HCT116 (cell line): ENCODE measurements at regions not wholly inside any gene's neighbourhood (a gene's known extent, or its start where the extent isn't known, plus 50 kb on each side); places are given as distances from the start of the nearest gene placed in this dataset.

Experiments
- ATAC-seq: fragments of 200-7000 bp; cut with Tn5 transposase; 2 replicates; pipeline ENCODE4 v1.9.1; 2020; ENCODE audit warnings: mild to moderate bottlenecking, moderate library complexity
- BruUV-seq: library from RNA; stranded (reverse); fragments of 400-500 nt; replicated peaks from 2 replicates; lab custom pipeline; 2021; lab: Mats Ljungman, UMichigan
- CTCF ChIA-PET: fragments of 300-600 bp; sonication (Branson Sonifier 250); formaldehyde crosslinking; loops from one replicate; lab custom pipeline; 2021; ENCODE audit warnings: antibody characterized with exemption; lab: Charles Lee
- POLR2A ChIA-PET: fragments of 300-600, 350-600 bp; sonication (Branson Sonifier 250); formaldehyde crosslinking; loops from one replicate; lab custom pipeline; 2021; ENCODE audit warnings: antibody characterized with exemption; lab: Charles Lee
- RAD21 ChIA-PET, 2 experiments: fragments of 300-600 bp; sonication (Branson Sonifier 250); formaldehyde crosslinking; loops; one replicate each; lab custom pipeline; 2023; ENCODE audit warnings: low total read pairs in 2 of 2; ENCODE audit not compliant: uncharacterized antibody in 2 of 2, unreplicated experiment in 2 of 2, low non-redundant PET in 1 of 2; lab: Charles Lee
- DNase-seq: peaks from one replicate; pipeline ENCODE4 v3.0.0-alpha.2; 2010; ENCODE audit warnings: low read depth, low spot score
- H2AFZ ChIP-seq: fragments of 200-600 bp; shearing (Covaris generic), sonication (generic); 2 replicates; pipeline ENCODE4 v1.6.1; 2017; ENCODE audit warnings: low read depth, mixed run types, mixed read lengths, antibody characterized with exemption, low read length; ENCODE audit not compliant: poor library complexity, severe bottlenecking
- H3K27ac ChIP-seq: 2 replicates; pipeline ENCODE4 v1.5.1; 2012; ENCODE audit warnings: low read depth, low read length
- H3K27me3 ChIP-seq: fragments of 200-600 bp; sonication (generic); 2 replicates; pipeline ENCODE4 v1.6.1; 2016; ENCODE audit warnings: mixed run types, low read length, mixed read lengths; ENCODE audit not compliant: insufficient read depth
- H3K36me3 ChIP-seq, 2 experiments: fragments of 200-500 bp in 1 of 2; fragments of 200-600 bp in 1 of 2; sonication (Bioruptor generic) in 1 of 2; sonication (generic) in 1 of 2; 2 replicates each; pipeline versions ENCODE4 v1.5.1 to v1.6.1; 2014 to 2016; ENCODE audit warnings: low read length in 2 of 2, inconsistent platforms in 1 of 2, mixed read lengths in 1 of 2, mixed run types in 1 of 2; ENCODE audit not compliant: insufficient read depth in 2 of 2, control insufficient read depth in 1 of 2
- H3K4me1 ChIP-seq, 2 experiments: fragments of 200-600 bp in 1 of 2; sonication (generic) in 1 of 2; 2 replicates each; pipeline versions ENCODE4 v1.5.1 to v1.6.1; 2012 to 2017; ENCODE audit warnings: low read length in 2 of 2, inconsistent platforms in 1 of 2, mild to moderate bottlenecking in 1 of 2, mixed read lengths in 1 of 2, mixed run types in 1 of 2, moderate library complexity in 1 of 2; ENCODE audit not compliant: insufficient read depth in 2 of 2, control insufficient read depth in 1 of 2
- H3K4me2 ChIP-seq: fragments of 200-600 bp; sonication (generic); 2 replicates; pipeline ENCODE4 v1.6.1; 2017; ENCODE audit warnings: mixed run types, low read length, mixed read lengths
- H3K4me3 ChIP-seq, 2 experiments: fragments of 200-600 bp in 1 of 2; sonication (generic) in 1 of 2; replicated peaks in 1 of 2; 2 replicates each; pipeline ENCODE4 v1.5.1; 2011 to 2016; ENCODE audit warnings: low read length in 2 of 2, control low read depth in 1 of 2, low read depth in 1 of 2, mild to moderate bottlenecking in 1 of 2, mixed read lengths in 1 of 2, mixed run types in 1 of 2
- H3K79me2 ChIP-seq: fragments of 200-600 bp; sonication (generic); 2 replicates; pipeline ENCODE4 v1.6.1; 2017; ENCODE audit warnings: mild to moderate bottlenecking, mixed run types, low read length, moderate library complexity, mixed read lengths; ENCODE audit not compliant: insufficient read depth
- H3K9ac ChIP-seq: fragments of 200-600 bp; sonication (generic); 2 replicates; pipeline ENCODE4 v1.6.1; 2016; ENCODE audit warnings: low read length, mixed read lengths
- H3K9me2 ChIP-seq: fragments of 200-600 bp; sonication (generic), shearing (Covaris generic); 2 replicates; pipeline ENCODE4 v1.6.1; 2017; ENCODE audit warnings: mixed run types, mild to moderate bottlenecking, moderate library complexity; ENCODE audit not compliant: insufficient read depth
- H3K9me3 ChIP-seq, 2 experiments: fragments of 200-500 bp in 1 of 2; fragments of 200-600 bp in 1 of 2; sonication (Bioruptor generic) in 1 of 2; sonication (generic) in 1 of 2; 2 replicates each; pipeline ENCODE4 v1.6.1; 2014 to 2017; ENCODE audit warnings: low read length in 2 of 2, mixed read lengths in 2 of 2, inconsistent platforms in 1 of 2, low read depth in 1 of 2, mild to moderate bottlenecking in 1 of 2, mixed run types in 1 of 2, moderate library complexity in 1 of 2; ENCODE audit not compliant: control insufficient read depth in 1 of 2, insufficient read depth in 1 of 2
- H4K20me1 ChIP-seq: fragments of 200-600 bp; sonication (generic), shearing (Covaris generic); 2 replicates; pipeline ENCODE4 v1.6.1; 2017; ENCODE audit warnings: mixed run types, mild to moderate bottlenecking, moderate library complexity; ENCODE audit not compliant: insufficient read depth
- ATF3 ChIP-seq: IDR thresholded peaks from 2 replicates; pipeline ENCODE4 v1.6.1; 2012
- CBX3 ChIP-seq: IDR thresholded peaks from 2 replicates; pipeline ENCODE4 v1.6.1; 2012; ENCODE audit warnings: low read depth
- CEBPB ChIP-seq: IDR thresholded peaks from 2 replicates; pipeline ENCODE4 v1.6.1; 2012; ENCODE audit warnings: low read depth
- CTCF ChIP-seq, 3 experiments: fragments of 200-600 bp in 1 of 3; sonication (generic) in 1 of 3; IDR thresholded peaks in 2 of 3; conservative IDR thresholded peaks in 1 of 3; 2 replicates each; pipeline ENCODE4 v1.5.1; 2012 to 2017; ENCODE audit warnings: low read depth in 2 of 3, low read length in 2 of 3, antibody characterized with exemption in 1 of 3, borderline replicate concordance in 1 of 3, control low read depth in 1 of 3, mild to moderate bottlenecking in 1 of 3, mixed read lengths in 1 of 3, mixed run types in 1 of 3, moderate library complexity in 1 of 3; ENCODE audit not compliant: insufficient read depth in 1 of 3
- EGR1 ChIP-seq: IDR thresholded peaks from 2 replicates; pipeline ENCODE4 v1.6.1; 2012; ENCODE audit warnings: low read depth
- EZH2 ChIP-seq: fragments of 200-600 bp; sonication (generic); IDR thresholded peaks from 2 replicates; pipeline ENCODE4 v1.6.1; 2017; ENCODE audit warnings: antibody characterized with exemption, mixed run types
- EZH2phosphoT487 ChIP-seq: fragments of 200-600 bp; IDR thresholded peaks from 2 replicates; pipeline ENCODE4 v1.6.1; 2018; ENCODE audit warnings: antibody characterized with exemption, borderline replicate concordance
- FOSL1 ChIP-seq: IDR thresholded peaks from 2 replicates; pipeline ENCODE4 v1.6.1; 2012; ENCODE audit warnings: low read depth
- JUND ChIP-seq: IDR thresholded peaks from 2 replicates; pipeline ENCODE4 v1.6.1; 2012
- MAX ChIP-seq: IDR thresholded peaks from 2 replicates; pipeline ENCODE4 v1.6.1; 2012
- POLR2A ChIP-seq: IDR thresholded peaks from 2 replicates; pipeline ENCODE4 v1.7.0; 2011; ENCODE audit warnings: borderline replicate concordance; ENCODE audit not compliant: insufficient read depth, insufficient read length; ENCODE audit errors: extremely low read depth
- POLR2AphosphoS5 ChIP-seq: IDR thresholded peaks from 2 replicates; pipeline ENCODE4 v1.6.1; 2011; ENCODE audit warnings: mild to moderate bottlenecking, low read depth, low read length, moderate library complexity
- SIN3A ChIP-seq: IDR thresholded peaks from 2 replicates; pipeline ENCODE4 v1.6.1; 2012; ENCODE audit warnings: low read depth
- SP1 ChIP-seq: IDR thresholded peaks from 2 replicates; pipeline ENCODE4 v1.6.1; 2012; ENCODE audit warnings: low read depth
- SRF ChIP-seq: IDR thresholded peaks from 2 replicates; pipeline ENCODE4 v1.6.1; 2012; ENCODE audit warnings: low read depth
- TCF7L2 ChIP-seq: IDR thresholded peaks from 2 replicates; pipeline ENCODE4 v1.7.0; 2011; ENCODE audit warnings: borderline replicate concordance, inconsistent platforms; ENCODE audit not compliant: insufficient read depth, insufficient read length; ENCODE audit errors: extremely low read depth
- YY1 ChIP-seq: IDR thresholded peaks from 2 replicates; pipeline ENCODE4 v1.6.1; 2011; ENCODE audit warnings: low read length, low read depth, moderate library complexity, mild to moderate bottlenecking; ENCODE audit not compliant: insufficient replicate concordance; ENCODE audit errors: extremely low read depth
- ZBTB33 ChIP-seq: IDR thresholded peaks from 2 replicates; pipeline ENCODE4 v1.6.1; 2011; ENCODE audit warnings: mild to moderate bottlenecking, low read length, moderate library complexity; ENCODE audit not compliant: insufficient replicate concordance; ENCODE audit errors: extremely low read depth
- ZFX ChIP-seq: fragments of 450-650 bp; IDR thresholded peaks from 2 replicates; pipeline ENCODE4 v1.6.1; 2017
- intact Hi-C: fragments of 100-400 bp; cut with micrococcal nuclease; formaldehyde crosslinking; loops from 2 replicates; pipeline ENCODE4 v1.10.0; 2022

GRCh38 chr14:28323366-28323765, 443.2 kb upstream of the FOXG1 start (continued):
- TF ChIP-seq CBX3 (no peak), EZH2 (no peak), EZH2phosphoT487 (no peak), SRF (no peak), SIN3A (no peak), JUND (no peak), YY1 (no peak), FOSL1 (no peak), SP1 (no peak)

- H3K9ac ChIP-seq = no peak overlapping the region
- no TSS peak for BruUV-seq
- DNase-seq (no peak), ATAC-seq (no peak)
- no peaks in the 10 kb centered on the region for H3K4me1 ChIP-seq
- no peak overlapping the region for H3K4me2 ChIP-seq
- no peak overlapping the region for H3K4me3 ChIP-seq
- H3K79me2 ChIP-seq = no peaks in the 10 kb centered on the region
- ChIA-PET POLR2A (no interaction called here), CTCF (no interaction called here), RAD21 (no interaction called here)
- H3K9me2 ChIP-seq = no peaks in the 10 kb centered on the region
- H3K36me3 ChIP-seq = no peaks in the 10 kb centered on the region
- H4K20me1 ChIP-seq = no peaks in the 10 kb centered on the region
- intact Hi-C loops = no loop called here
- no peak overlapping the region for H3K27ac ChIP-seq
- H3K27me3 ChIP-seq = no peaks in the 10 kb centered on the region
- H2AFZ ChIP-seq = no peak overlapping the region
- H3K9me3 ChIP-seq = peaks cover 14 to 25% of the 10 kb centered on the region in 2 experiments; a peak in 2 of 4 replicates
- no peak for TF ChIP-seq EZH2
- TF ChIP-seq CTCF (IDR thresholded peaks at IDR 0.05 in 2 of 3, conservative IDR thresholded peaks at IDR 0.05 in 1 of 3; ENCODE audit: borderline replicate concordance in 1 of 3, insufficient read depth in 1 of 3, low read depth in 2 of 3, low read length in 2 of 3) = no peak
- no peak for TF ChIP-seq ATF3
- no peak for TF ChIP-seq SIN3A
- TF ChIP-seq JUND = no peak
- TF ChIP-seq CEBPB = no peak
- TF ChIP-seq EZH2phosphoT487 = no peak
- TF ChIP-seq POLR2A = no peak
- no peak for TF ChIP-seq EGR1
- no peak for TF ChIP-seq MAX
- no peak for TF ChIP-seq YY1
- TF ChIP-seq TCF7L2 = no peak
- TF ChIP-seq ZBTB33 = no peak
- no peak for TF ChIP-seq ZFX
- TF ChIP-seq POLR2AphosphoS5 = no peak
These were observed 442.4 kb upstream of the FOXG1 start for GRCh38 chr14:28323951-28324741.
